CD4-positive, alpha-beta T cell (primary cell): ENCODE measurements at regions not wholly inside any gene's neighbourhood (a gene's known extent, or its start where the extent isn't known, plus 50 kb on each side); places are given as distances from the start of the nearest gene placed in this dataset.

Experiments used
- ATAC-seq: fragments of 200-7000 bp; cut with Tn5 transposase; one replicate; pipeline ENCODE4 v1.10.0; 2022; ENCODE audit warnings: mild to moderate bottlenecking; ENCODE audit not compliant: poor library complexity
- CTCF ChIA-PET: fragments of 350-600 bp; sonication (Branson Sonifier 250); formaldehyde crosslinking; loops from one replicate; lab custom pipeline; 2021; ENCODE audit warnings: antibody characterized with exemption, inconsistent platforms; lab: Charles Lee
- POLR2A ChIA-PET: fragments of 350-600 bp; sonication (Branson Sonifier 250); formaldehyde crosslinking; loops from one replicate; lab custom pipeline; 2021; ENCODE audit warnings: antibody characterized with exemption, inconsistent platforms; lab: Charles Lee
- DNase-seq, 14 experiments: peaks; one replicate each; pipeline ENCODE4 v3.0.0-alpha.2; 2013 to 2020; ENCODE audit warnings: mixed read lengths in 2 of 14
- H3K27ac ChIP-seq, 2 donors: one replicate each; pipeline versions ENCODE4 v1.5.1 to v1.7.0; 2013; ENCODE audit warnings: low read length in 2 of 2, low read depth in 1 of 2, mild to moderate bottlenecking in 1 of 2
- H3K27me3 ChIP-seq, 2 experiments: 1 replicate in 1 of 2; 2 replicates in 1 of 2; pipeline versions ENCODE4 v1.6.1 to v1.7.0; 2013; ENCODE audit warnings: low read length in 2 of 2, control low read depth in 1 of 2, mild to moderate bottlenecking in 1 of 2, moderate library complexity in 1 of 2; ENCODE audit not compliant: insufficient read depth in 2 of 2, control insufficient read depth in 1 of 2
- H3K36me3 ChIP-seq: one replicate; pipeline ENCODE4 v1.6.1; 2013; ENCODE audit warnings: low read length, control low read depth; ENCODE audit not compliant: insufficient read depth
- H3K4me1 ChIP-seq: one replicate; pipeline ENCODE4 v1.6.1; 2013; ENCODE audit warnings: low read length, control low read depth; ENCODE audit not compliant: insufficient read depth
- H3K4me3 ChIP-seq: one replicate; pipeline ENCODE4 v1.5.1; 2013; ENCODE audit warnings: mild to moderate bottlenecking, low read length, moderate library complexity
- H3K9me3 ChIP-seq, 2 experiments: 1 replicate in 1 of 2; 2 replicates in 1 of 2; pipeline versions ENCODE4 v1.6.1 to v1.7.0; 2013; ENCODE audit warnings: low read length in 2 of 2, mild to moderate bottlenecking in 2 of 2, control low read depth in 1 of 2, moderate library complexity in 1 of 2; ENCODE audit not compliant: control insufficient read depth in 1 of 2, insufficient read depth in 1 of 2
- H3K27ac Mint-ChIP-seq: one replicate; pipeline ENCODE4 v1.8.0; 2020; ENCODE audit warnings: mixed read lengths
- H3K27me3 Mint-ChIP-seq: one replicate; pipeline ENCODE4 v1.8.0; 2021; ENCODE audit warnings: mixed read lengths
- H3K36me3 Mint-ChIP-seq: one replicate; pipeline ENCODE4 v1.8.0; 2021; ENCODE audit warnings: low read depth, mixed read lengths
- H3K4me1 Mint-ChIP-seq: one replicate; pipeline ENCODE4 v1.8.0; 2021; ENCODE audit warnings: low read depth, mixed read lengths
- H3K4me3 Mint-ChIP-seq: one replicate; pipeline ENCODE4 v1.8.0; 2020; ENCODE audit warnings: mild to moderate bottlenecking, mixed read lengths
- H3K9me3 Mint-ChIP-seq: one replicate; pipeline ENCODE4 v1.8.0; 2020; ENCODE audit warnings: mixed read lengths
- CTCF ChIP-seq: fragments of 200-600 bp; IDR thresholded peaks from one replicate; pipeline ENCODE4 v1.8.0; 2022; ENCODE audit warnings: antibody characterized with exemption, mild to moderate bottlenecking
- intact Hi-C, 2 experiments: fragments of 100-400 bp; cut with DNase I in 1 of 2; cut with micrococcal nuclease in 1 of 2; formaldehyde crosslinking; loops; one replicate each; pipeline versions ENCODE4 v1.15.1 to v1.9.0; 2023 to 2025; cut with DNase I, micrococcal nuclease

- POLR2A ChIA-PET, result no interaction called here
- no peak for TF ChIP-seq CTCF
- H3K4me1 ChIP-seq, result no peaks in the 10 kb centered on the region
- no peak overlapping the region for H3K4me3 ChIP-seq
- no peaks in the 10 kb centered on the region for H3K4me1 Mint-ChIP-seq
- intact Hi-C loops, result no loop called here
- no peak overlapping the region for H3K27ac Mint-ChIP-seq
- H3K9me3 ChIP-seq, result no peaks in the 10 kb centered on the region
- H3K36me3 Mint-ChIP-seq, result no peaks in the 10 kb centered on the region
- H3K36me3 ChIP-seq, result no peaks in the 10 kb centered on the region
- no peaks in the 10 kb centered on the region for H3K27me3 ChIP-seq
- H3K9me3 Mint-ChIP-seq, result no peaks in the 10 kb centered on the region
- DNase-seq (no peak), ATAC-seq (no peak)
- CTCF ChIA-PET, result no interaction called here
- H3K27me3 Mint-ChIP-seq, result no peaks in the 10 kb centered on the region
- no peak overlapping the region for H3K4me3 Mint-ChIP-seq
- H3K27ac ChIP-seq, result no peak overlapping the region
These were observed 206.8 kb downstream of the KBTBD8 start for GRCh38 chr3:67204951-67205350.

GRCh38 chr3:67215690-67216089 is 217.6 kb downstream of the KBTBD8 start:
- intact Hi-C loops, result no loop called here
- DNase-seq (no peak), ATAC-seq (no peak)
- CTCF ChIA-PET, result no interaction called here
- Histone ChIP-seq H3K36me3 (no peaks in the 10 kb centered on the region), H3K27ac (no peak overlapping the region), H3K9me3 (no peaks in the 10 kb centered on the region), H3K4me1 (no peaks in the 10 kb centered on the region), H3K4me3 (no peak overlapping the region), H3K27me3 (no peaks in the 10 kb centered on the region)
- Mint-ChIP-seq H3K4me1 (no peaks in the 10 kb centered on the region), H3K36me3 (no peaks in the 10 kb centered on the region), H3K27me3 (no peaks in the 10 kb centered on the region), H3K4me3 (no peak overlapping the region), H3K9me3 (no peaks in the 10 kb centered on the region), H3K27ac (no peak overlapping the region)
- no peak for TF ChIP-seq CTCF
- POLR2A ChIA-PET, result no interaction called here

GRCh38 chr3:67227030-67227429 is 228.9 kb downstream of the KBTBD8 start:
- H3K4me3 Mint-ChIP-seq, result no peak overlapping the region
- POLR2A ChIA-PET, result no interaction called here
- CTCF ChIA-PET, result no interaction called here

More at GRCh38 chr3:67227030-67227429, 228.9 kb downstream of the KBTBD8 start:
- H3K9me3 ChIP-seq, result no peaks in the 10 kb centered on the region
- no peak for TF ChIP-seq CTCF
- Mint-ChIP-seq H3K27me3 (no peaks in the 10 kb centered on the region), H3K9me3 (no peaks in the 10 kb centered on the region), H3K4me1 (no peaks in the 10 kb centered on the region), H3K36me3 (no peaks in the 10 kb centered on the region), H3K27ac (no peak overlapping the region)
- DNase-seq, result no peak
- intact Hi-C loops, result no loop called here
- peaks cover 0 to 2% of the 10 kb centered on the region in 2 experiments for H3K27me3 ChIP-seq
- H3K36me3 ChIP-seq, result no peaks in the 10 kb centered on the region
- H3K4me1 ChIP-seq, result no peaks in the 10 kb centered on the region
- H3K4me3 ChIP-seq, result no peak overlapping the region
- ATAC-seq, result no peak
- H3K27ac ChIP-seq, result no peak overlapping the region
